ENCODE measurements at regions not wholly inside any gene's neighbourhood (a gene's known extent, or its start where the extent isn't known, plus 50 kb on each side); places are given as distances from the start of the nearest gene placed in this dataset.
"Not testable (repeated sequence)": the region's sequence is repeated elsewhere in the genome, so short reads cannot be mapped to it uniquely, and the experiment has no call there.

DNA sequence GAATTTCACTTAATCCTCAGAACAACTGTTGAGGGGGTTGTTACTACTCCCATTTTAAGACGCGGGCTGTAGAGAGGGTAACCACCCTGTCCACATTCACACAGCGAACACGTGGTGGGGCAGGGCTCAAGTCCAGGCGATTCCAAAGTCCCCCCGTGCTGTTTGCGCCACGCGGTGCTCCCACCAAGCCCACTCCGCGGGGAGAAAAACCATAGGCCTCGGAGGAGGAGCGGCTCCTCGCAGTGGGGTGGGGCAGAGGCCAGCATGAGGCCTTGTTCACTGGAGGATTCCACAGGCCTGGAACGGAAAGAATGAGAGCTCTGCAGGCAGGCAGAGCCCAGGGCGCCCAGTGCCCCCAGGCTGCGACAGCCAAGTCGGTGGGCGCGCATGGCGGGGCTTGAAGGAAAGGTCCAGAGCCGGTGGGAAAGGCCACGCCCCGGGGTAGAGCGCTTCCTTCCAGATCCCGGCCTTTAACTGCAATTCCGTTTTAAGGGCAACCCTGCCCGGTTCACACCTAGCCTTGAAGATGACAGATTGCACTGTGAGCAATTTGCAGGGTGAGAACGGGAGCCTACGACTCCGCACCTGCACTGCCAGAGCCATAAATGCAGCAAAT lies 161.8 kb upstream of the TBL1XR1 start:
- DNase-seq: peak in 1 of 2 donors; percentile 36

DNA sequence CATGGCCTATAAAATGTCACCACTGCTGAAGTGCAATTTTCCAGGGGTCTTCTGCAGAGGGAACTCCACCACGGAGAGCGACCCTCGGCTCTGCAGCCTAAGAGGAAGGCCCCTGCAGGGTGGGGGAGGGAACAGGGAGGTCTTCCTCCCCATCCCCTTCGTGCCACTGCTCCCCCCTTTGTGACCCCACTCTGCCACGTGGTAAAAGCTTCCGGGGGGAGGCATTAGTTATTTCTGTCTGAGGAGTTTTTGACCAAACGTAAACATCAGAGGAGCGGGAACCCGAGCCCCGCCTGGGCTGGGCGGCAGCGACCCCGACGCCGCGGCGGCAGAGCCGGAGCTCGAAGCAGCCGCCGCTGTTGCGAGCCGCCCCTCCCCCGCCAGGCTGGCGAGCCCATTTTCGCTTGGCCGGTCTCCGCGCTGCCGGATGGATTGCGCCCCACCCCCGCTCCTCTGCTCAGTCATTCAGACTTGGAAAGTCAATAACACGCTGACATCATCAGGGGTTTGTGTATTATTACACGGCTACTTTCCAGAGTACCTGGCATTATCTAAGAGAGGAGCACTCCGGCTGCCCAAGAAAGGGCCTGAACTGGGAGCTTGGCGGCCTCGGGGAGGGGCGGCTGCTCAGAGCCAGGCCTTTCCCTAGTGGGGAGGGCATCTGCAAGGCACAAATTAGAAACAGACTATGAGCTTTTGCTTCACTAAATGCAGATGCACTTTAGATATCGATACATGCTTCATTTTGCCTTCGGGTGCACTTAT lies 162.5 kb upstream of the TBL1XR1 start:
- DNase-seq: peak; percentile 97

DNA sequence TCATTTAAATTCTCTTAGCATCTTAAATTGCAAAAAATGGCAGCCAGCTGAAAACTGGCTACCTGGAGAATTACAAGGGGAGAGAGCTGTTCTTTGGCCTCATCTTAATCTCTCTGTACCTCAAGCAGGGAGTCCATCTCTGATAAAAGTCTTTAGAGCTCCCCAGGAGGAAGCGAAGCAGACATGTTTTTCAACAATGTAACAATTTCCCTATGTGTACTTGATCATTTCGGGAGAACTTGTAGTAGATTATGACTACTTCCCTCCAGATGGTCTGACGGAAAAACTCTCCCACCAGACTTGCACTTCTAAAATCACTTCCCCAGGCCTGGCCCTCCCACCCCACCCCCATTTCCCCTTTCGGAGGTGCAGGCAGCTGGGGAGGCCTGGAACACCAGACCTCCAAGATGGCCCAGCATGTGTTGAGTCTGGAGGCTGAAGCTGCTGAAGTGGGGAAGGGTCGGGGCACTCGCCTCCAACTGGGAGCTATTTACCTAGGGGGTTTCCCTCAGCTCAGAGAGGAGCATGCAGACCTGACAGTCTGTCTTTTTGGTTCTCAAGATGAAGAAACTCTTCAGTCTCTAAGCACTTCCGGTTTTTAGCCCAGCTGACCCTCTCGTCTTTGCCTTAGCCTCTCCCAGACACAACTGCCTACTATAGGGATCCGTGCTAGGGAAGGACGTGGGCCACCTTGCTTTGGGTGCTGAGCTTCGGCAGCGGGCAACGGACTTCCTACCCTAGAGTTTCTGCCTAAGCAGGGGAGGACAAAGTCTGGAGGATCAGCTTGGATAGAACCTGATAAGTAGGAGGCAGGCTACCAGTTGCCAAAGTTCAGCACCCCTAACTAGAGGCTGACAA lies 164.0 kb upstream of the TBL1XR1 start:
- DNase-seq: peak; percentile 86 to 92

DNA sequence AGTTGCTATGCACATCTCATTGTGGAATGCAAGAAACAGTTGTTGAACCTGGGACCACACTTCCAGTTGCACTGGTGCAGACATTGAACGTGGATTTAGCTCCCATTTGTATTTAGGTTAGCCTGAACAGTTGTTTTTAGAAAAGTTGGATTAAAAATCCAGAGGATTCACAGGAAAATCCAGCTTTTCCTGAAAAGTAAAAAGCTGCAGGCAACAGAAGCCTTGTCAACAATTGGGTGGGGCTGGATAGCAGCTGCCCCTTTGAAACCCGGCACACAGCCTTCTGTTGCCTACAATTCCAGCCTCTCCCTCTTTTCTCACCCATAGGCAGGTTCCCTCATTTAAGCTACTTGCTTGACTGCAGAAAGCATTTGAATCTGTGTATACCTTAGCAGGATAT lies 165.3 kb upstream of the TBL1XR1 start:
- DNase-seq: no peak

DNA sequence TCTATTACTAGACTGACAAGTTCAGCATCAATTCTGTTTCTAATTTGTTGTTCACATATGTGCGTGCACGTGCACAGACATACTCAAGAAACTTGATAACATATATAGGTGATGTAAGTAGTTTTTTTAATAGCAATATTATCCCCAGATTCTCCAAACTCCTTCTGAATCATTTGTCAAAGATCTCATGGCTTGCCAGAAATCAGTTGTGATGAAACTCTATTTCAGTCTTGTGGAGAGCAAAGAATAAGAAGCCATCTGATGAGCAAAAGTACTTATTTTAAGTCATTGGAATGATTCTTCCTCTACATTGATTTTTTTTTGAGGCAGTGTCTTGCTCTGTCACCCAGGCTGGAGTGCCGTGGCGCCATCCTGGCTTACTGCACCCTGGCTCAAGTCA lies 167.0 kb upstream of the TBL1XR1 start:
- DNase-seq: no peak

DNA sequence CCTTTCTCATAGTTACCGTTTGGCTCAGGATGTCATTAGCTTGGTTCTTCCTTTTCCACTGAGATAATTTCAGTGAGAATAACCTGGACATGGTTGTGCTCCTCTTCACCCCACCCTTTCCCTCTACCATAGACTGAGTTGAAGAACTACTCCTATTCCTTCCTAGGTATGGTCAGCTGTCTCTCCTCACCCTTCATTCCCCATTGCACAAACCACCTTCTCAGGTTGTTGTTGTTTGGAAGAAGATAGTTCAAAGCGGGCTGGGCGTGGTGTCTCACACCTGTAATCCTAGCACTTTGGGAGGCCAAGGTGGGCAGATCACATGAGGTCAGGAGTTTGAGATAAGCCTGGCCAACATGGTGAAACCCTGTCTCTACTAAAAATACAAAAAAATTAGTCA lies 168.0 kb upstream of the TBL1XR1 start:
- not testable (repeated sequence) for DNase-seq

DNA sequence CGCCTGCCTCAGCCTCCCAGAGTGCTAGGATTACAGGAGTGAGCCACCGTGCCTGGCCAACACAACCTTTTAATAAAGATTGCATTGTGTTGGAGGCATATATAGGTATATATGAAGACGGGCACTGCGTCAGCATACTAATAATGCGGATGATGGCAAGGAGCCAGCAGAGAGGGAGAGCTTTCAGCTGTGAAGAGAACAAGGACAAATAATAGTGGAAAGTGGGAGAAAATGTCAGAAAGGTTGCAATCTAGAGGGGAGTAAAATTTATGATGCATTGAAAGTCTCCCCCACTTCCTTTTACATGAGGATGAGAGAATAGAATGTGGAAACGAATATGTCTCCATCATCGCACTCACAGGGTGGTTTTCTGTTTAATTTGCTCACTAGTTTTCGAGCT lies 170.5 kb upstream of the TBL1XR1 start:
- no peak for DNase-seq

DNA sequence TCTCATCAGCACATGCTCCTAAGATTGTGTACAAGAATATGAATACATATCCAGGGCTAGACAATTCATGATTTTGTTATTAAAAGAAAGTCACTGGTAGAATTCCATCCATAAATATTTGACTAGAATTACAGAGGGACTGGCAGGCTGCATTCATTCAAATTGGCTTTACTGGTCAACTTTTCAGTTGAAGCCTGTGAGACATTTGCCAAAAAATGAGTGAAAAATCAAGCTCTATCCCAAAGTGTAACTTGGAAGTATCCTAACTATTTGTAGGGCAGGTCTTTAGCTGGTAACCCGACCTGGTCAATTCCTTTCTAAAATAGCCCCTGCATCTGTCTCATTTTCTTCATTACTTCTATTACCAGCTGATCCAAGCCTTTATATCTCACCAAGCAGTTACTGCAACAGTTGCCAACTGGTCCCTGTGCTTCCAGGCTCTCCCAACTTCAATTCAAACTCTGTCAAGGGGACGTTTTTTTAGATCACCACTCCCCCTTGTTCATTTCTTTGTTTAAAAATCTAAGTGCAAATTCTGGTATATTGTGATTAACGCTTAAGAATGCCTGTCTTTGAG lies 173.1 kb upstream of the TBL1XR1 start:
- DNase-seq: no peak

DNA sequence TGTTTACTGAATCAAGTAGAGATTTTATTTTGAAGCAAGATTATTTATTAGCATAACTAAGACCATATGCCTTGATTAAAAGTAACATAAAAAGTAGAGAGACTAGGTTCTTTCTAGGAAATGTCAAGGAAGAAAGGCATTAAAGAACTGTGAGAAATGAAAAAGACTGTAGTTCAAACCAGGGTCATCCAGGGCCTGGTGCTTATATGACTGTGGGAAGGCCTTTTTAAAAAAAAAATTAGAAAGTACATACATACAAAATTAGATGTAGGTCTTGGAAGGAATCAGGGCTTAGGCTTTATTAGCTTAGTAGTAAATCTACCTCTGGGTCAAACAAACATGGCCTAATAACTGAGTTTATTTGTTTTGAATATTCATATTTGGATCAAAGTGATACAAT lies 173.9 kb upstream of the TBL1XR1 start:
- DNase-seq: no peak

DNA sequence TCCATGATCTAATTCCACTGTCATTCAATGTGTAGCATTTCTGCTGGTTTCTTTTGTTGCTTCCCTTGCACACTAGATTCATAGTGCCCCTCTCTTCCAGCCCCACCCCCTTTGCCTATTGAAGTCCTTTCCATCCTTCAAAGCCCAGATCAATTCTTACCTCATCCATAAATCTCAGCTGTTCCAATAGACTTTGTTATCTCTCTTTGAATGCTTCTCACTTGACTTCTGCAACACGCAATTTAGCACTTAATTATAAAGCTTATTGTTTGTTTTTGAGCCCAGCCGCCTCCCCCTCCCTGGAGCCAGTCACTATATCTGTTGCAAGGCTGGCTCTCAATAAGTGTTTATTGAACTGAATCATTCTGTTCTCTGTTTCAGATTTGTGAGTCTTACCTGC lies 174.6 kb upstream of the TBL1XR1 start:
- no peak for DNase-seq

DNA sequence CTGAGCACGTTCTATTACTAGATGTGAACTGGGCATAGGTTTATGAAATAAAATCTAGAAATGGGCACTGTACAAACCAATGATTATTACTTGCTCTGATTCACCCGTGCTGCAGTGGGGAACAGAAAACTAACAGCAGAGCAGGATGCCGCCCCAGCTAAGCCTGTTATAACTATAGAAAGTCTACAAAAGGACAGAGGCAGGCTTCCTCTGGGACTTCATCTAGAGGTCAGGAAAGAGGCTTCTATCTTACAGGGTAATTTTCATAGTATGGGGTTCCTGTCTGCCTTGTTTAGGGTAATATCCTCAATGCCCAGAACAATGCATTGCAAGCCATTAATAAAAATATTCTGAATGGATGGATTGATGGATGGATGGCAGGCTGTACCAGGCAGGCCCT lies 177.0 kb upstream of the TBL1XR1 start:
- DNase-seq: no peak

DNA sequence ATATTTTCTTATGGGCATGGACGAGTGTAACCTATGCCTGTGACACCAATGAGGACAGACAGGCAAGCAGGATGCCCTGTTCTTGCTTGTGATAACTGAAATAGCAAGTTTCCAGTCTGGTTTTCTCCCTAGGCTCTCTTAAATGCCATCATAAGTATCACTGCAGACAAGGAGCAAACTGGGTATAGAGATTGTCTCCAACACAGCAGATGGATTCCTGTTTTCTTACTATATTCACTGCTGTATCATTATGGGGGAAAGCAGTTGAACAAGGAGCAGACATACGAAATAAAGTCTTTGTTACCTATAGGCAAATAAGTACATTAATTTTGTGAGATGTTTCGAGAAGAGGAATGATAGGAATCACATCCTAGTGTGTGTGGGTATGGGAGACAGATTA lies 178.0 kb upstream of the TBL1XR1 start:
- DNase-seq: no peak

DNA sequence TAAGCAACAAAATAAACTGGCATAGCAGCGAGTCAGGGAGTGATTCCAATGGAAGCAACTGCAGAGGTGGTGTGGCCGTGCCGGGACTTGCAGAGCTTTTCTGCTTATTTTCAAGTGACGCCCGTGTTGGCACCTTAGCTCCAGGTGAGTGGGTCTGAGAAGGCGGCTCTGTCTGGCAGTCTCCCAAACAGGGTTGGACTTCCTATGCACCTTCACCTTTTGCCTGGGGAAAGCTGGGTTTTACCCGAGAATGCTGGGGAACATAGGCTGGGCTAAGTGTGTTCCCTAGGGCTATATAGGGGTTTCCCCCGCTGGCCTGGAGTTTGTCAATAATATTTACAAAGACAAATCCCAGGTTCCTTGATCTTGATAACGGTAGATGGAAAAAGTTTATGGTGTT lies 179.9 kb upstream of the TBL1XR1 start:
- no peak for DNase-seq

DNA sequence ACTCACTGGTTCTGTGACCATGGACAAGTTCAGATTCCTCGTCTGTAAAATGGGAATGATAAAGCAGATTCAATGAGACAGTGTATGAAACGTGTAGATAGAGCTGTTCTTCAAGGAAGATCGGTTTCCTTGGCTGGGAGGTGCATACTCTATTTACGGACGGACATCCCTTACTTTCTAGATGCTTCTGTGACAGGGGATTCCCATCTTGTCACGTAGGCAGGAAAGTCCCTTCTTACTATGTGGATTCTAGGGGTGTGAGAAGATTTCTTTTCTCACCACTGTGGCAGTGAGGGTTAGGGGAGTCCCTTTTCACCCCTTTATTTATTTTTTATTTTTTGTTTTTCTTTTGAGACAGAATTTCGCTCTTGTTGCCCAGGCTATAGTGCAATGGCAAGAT lies 180.9 kb upstream of the TBL1XR1 start:
- DNase-seq: no peak

DNA sequence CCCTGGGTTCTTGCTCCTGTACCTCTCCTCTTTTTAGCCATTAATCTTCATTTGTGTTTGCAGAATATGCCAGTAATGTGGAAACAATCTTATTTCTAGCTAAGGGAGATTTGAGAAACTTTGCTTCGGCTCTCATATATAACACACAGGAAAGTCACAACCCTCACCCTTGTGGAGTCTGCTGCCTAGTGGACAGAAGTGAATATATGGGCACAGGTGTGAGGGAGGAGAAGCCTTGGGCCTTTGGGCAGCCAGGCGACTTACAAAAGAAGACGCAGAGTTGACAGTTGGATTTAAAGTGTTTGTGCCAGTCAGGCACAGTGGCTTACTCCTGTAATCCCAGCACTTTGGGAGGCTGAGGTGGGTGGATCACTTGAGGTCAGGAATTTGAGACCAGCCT lies 181.8 kb upstream of the TBL1XR1 start:
- DNase-seq: no peak

DNA sequence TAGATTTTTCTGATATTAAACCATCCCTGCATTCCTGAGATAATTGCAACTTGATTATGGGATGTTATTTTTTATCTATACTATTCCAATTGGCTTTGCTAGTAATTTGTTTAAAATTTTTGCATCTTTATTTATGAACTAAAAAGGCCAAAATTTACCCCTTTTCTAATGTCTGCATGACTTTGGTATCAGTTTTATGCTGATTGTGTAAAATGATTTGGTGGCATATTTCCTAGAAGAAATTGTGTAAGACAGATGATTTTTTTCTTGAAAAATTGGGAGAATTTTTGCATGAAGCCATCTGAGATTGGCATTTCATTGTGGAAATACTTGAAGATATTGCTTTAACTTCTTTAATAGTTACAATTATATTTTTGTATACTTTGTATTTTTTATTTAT lies 183.8 kb upstream of the TBL1XR1 start:
- DNase-seq: no peak

DNA sequence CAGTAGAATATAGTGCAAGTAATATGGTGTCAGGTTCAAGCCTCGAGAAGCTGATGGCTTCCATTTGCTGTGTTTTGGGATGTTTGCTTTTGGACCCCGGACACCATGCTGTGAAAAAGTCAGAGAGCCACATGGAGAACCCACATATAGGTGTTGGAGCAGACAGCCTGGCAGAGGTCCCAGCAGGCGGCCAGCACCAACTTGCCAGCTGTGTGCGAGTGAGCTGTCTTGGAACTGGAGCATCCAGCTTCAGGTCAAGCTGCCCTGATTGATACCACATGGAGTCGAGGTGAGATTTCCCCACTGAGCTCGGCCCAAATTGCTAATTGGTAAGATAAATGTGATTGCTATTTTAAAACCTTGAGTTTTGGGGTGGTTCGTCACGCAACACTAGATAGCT lies 185.7 kb upstream of the TBL1XR1 start:
- DNase-seq: no peak

DNA sequence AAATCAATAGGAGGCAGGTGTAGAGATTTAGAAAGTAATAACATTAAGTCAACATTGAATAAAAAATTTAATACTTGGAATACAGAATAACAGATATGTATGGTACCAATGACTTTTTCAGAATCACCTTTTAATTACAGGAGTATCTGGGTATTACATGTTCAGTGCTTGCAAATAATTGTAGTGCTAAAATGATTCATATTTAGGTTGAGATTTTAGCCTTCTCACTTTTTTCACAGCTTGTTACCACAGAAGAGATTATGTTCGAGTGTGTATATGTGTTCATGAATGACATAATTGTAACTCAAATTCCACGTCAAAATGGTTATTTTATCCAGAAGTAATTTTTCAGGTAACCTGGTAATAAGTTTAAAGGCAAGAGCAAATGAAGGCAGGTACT lies 187.9 kb upstream of the TBL1XR1 start:
- DNase-seq: no peak

DNA sequence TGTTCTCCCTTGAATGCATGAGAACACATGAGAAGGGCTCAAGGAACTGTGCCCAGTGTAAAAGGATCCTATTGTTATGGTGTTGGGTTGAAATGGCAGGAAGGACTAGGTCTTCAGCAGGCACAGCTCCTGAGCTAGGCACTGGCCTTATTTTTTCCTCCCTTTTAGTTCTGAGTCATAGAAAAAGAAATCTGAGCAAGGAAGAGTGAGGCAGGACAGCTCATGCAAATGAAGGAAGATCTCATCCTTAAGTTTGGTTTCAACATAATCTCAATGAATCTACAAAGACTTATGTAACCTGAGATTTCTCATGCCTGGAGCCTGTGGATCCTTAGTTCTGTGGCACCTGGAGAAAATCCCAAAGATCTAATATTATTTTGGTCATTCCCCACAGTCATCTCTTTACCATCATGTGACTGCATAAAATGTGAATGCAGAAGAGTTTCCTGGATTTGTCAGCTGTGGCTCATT lies 188.6 kb upstream of the TBL1XR1 start:
- no peak for DNase-seq

DNA sequence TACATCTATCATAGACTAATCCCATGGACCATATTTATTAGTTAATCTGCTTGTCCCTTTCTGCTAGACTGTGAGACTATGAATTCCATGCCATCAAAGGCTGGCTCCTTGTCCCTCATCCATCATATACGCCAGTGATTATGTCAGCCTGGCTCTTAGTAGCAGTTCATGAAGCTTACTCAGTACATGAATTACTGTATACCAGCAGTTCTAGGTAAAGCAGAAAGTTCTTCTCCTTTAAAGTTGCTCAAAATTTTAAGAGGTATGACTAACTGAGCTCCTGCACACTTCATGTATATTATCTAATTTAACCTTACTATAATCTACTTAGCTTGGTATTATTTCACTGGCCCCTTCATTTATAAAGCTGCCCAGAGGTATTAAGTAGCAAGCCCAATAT lies 190.9 kb upstream of the TBL1XR1 start:
- no peak for DNase-seq

DNA sequence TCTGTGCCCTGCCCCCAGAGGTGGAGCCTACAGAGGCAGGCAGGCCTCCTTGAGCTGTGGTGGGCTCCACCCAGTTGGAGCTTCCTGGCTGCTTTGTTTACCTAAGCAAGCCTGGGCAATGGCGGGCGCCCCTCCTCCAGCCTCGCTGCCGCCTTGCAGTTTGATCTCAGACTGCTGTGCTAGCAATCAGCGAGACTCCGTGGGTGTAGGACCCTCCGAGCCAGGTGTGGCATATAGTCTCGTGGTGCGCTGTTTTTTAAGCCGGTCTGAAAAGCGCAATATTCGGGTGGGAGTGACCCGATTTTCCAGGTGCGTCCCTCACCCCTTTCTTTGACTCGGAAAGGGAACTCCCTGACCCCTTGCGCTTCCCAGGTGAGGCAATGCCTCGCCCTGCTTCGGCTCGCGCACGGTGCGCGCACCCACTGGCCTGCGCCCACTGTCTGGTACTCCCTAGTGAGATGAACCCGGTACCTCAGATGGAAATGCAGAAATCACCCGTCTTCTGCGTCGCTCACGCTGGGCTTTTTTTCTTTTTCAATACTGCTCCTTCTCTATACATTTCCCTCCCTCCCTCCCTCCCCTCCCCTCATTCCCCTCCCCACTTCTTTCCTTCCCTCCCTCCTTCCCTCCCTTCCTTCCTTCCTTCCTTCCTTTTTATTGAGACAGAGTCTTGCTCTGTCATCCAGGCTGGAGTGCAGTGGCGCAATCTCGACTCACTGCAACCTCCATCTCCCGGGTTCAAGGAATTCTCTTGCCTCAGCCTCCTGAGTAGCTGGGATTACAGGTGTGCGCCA lies 197.1 kb upstream of the TBL1XR1 start:
- DNase-seq: not testable (repeated sequence)

DNA sequence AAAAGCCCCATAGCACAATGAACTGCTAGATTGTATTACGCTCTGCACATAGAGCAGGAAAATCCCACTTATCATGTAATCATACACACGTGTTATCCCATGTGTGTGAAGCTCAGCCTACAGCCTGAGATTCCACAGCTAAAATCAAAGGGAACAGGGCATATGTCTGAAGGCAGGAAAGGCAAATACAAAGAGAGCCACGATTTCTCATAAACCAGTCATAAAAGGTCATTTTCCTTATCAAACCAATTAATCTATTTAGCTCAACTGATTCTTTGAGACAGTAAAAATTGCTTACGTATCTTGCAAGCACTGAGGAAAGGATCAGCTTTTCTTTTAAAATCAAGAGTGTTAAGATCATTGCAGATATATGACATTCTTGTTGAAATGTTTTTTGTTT lies 199.5 kb upstream of the TBL1XR1 start:
- DNase-seq: no peak

All from inflammatory macrophage (primary cell).